ENCODE measurements at regions not wholly inside any gene's neighbourhood (a gene's known extent, or its start where the extent isn't known, plus 50 kb on each side); places are given as distances from the start of the nearest gene placed in this dataset.
A peak's percentile ranks its signal among the peaks of the same experiment; 100 is the strongest.

DNA sequence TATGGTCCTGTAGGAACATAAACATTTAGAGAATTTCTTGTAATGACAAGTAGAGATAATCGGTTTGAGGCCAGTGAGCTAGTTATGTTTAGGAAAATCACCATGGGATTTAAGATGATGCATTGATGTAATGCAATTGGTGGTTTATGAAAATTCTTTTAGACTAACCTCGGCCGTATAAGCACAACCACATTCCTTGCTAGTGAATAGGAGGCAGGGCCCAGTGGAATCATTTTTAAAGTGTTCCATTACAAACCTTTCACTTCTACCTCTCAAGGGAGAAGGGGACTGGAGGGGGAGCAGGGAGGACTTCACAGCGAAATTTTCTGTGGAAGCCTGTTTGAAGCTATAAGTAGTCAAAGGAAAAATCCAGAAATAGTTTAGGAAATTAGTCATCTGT is 71.8 kb upstream of the NFIL3 start:
- Histone ChIP-seq H3K27me3 (ENCODE audit: control insufficient read depth, insufficient read depth, low read length) (no peaks in the 10 kb centered on the region), H3K4me3 (ENCODE audit: low read depth, low read length) (no peak overlapping the region), H3K36me3 (ENCODE audit: control insufficient read depth, insufficient read depth, low read length) (no peaks in the 10 kb centered on the region)
- FAIRE-seq (no peak), DNase-seq (ENCODE audit: low read depth) (peak; percentile 66)
- TF ChIP-seq, protein P1, sequence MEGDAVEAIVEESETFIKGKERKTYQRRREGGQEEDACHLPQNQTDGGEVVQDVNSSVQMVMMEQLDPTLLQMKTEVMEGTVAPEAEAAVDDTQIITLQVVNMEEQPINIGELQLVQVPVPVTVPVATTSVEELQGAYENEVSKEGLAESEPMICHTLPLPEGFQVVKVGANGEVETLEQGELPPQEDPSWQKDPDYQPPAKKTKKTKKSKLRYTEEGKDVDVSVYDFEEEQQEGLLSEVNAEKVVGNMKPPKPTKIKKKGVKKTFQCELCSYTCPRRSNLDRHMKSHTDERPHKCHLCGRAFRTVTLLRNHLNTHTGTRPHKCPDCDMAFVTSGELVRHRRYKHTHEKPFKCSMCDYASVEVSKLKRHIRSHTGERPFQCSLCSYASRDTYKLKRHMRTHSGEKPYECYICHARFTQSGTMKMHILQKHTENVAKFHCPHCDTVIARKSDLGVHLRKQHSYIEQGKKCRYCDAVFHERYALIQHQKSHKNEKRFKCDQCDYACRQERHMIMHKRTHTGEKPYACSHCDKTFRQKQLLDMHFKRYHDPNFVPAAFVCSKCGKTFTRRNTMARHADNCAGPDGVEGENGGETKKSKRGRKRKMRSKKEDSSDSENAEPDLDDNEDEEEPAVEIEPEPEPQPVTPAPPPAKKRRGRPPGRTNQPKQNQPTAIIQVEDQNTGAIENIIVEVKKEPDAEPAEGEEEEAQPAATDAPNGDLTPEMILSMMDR (IDR thresholded peaks at IDR 0.05; ENCODE audit: insufficient read depth, low read length, severe bottlenecking): no peak

DNA sequence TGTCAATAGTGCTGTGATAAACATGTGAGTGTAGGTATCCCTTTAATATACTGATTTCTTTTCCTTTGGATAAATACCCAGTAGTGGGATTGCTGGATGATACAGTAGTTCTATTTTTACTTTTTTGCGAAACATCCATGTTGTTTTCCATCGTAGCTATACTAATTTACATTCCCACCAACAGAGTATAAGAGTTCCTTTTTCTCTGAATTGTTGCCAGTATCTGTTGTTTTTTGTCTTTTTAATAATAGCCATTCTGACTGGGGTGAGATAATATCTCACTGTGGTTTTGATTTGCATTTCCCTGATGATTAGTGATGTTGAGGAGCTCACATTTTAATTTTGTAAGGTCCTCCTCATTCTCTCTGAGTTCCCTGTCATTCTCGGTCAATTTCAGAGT is 71.1 kb upstream of the NFIL3 start:
- TF ChIP-seq, protein P1 (IDR thresholded peaks at IDR 0.05; ENCODE audit: insufficient read depth, low read length, severe bottlenecking): no peak
- FAIRE-seq (no peak), DNase-seq (ENCODE audit: low read depth) (no peak)
- no peaks in the 10 kb centered on the region for H3K36me3 ChIP-seq (ENCODE audit: control insufficient read depth, insufficient read depth, low read length)
- H3K4me3 ChIP-seq (ENCODE audit: low read depth, low read length): no peak overlapping the region
- no peaks in the 10 kb centered on the region for H3K27me3 ChIP-seq (ENCODE audit: control insufficient read depth, insufficient read depth, low read length)

DNA sequence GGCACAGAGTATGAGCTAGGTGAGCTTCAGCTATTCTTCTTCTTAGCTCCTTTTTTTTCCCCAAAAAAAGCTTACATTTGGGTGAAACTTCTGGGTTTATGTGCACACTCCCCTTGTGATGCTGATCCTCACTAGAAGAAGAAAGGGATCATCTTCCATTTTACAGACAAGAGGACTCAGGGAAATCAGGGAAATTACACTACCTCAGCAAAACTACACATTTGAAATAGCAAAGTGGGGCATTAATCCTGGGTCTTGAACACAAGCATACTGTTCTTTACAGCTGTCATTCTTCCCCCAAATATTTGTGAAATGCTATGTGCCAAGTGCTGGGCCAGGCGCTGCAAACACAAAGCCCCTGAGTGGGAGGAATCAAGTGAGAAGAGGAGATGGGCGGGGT is 68.6 kb upstream of the NFIL3 start:
- DNase-seq (ENCODE audit: low read depth) (no peak), FAIRE-seq (no peak)
- H3K27me3 ChIP-seq (ENCODE audit: control insufficient read depth, insufficient read depth, low read length): no peaks in the 10 kb centered on the region
- TF ChIP-seq, protein P1 (IDR thresholded peaks at IDR 0.05; ENCODE audit: insufficient read depth, low read length, severe bottlenecking): no peak
- no peak overlapping the region for H3K4me3 ChIP-seq (ENCODE audit: low read depth, low read length)
- no peaks in the 10 kb centered on the region for H3K36me3 ChIP-seq (ENCODE audit: control insufficient read depth, insufficient read depth, low read length)

DNA sequence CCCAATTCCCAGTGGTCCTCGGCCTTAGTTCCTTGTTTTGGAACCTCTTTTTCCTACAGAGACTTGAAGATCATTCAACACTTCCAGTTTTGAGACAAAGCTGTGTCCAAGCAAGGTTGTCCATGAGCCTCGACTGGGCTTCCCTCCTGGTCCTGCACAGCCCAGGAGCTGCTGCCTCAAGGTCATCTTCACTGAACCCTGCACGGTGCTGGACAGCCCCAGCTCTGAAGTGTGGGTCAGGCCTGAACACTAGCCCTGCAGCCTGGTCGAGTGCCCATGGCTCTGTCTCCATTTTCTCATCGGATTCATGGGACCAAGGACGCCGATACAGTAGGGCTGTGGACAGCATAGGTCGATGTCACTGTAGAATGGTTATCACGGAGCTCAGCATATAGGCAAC is 68.0 kb upstream of the NFIL3 start:
- H3K4me3 ChIP-seq (ENCODE audit: low read depth, low read length): no peak overlapping the region
- no peaks in the 10 kb centered on the region for H3K27me3 ChIP-seq (ENCODE audit: control insufficient read depth, insufficient read depth, low read length)
- no peaks in the 10 kb centered on the region for H3K36me3 ChIP-seq (ENCODE audit: control insufficient read depth, insufficient read depth, low read length)
- DNase-seq (ENCODE audit: low read depth) (no peak), FAIRE-seq (no peak)
- TF ChIP-seq, protein P1 (IDR thresholded peaks at IDR 0.05; ENCODE audit: insufficient read depth, low read length, severe bottlenecking): no peak

DNA sequence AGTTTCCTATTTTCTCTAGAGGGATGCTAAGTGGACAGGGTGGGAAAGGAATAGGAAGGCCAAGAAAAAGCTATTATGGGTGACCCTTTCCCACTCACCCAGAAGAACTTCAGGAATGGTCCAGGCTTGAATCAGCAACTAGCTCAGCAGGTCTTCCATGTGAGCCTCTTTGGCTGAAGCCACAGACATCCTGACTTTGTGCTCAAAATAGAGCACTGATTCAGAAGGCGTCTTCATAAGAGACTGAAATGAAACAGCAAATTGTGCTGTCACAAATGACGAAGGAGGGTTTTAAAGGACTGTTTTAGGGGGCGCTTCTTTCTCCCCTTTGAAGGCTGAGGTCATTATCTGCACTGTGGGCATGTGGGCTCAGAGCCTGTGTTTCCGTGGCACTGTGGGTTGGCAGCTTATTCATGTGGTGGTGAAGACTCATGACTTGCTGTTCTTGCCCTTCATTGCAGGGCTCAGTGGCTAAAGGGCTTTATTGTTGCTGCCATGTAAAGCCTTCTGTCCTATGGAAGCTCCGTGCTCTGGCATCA is 65.8 kb upstream of the NFIL3 start:
- TF ChIP-seq, protein P1 (IDR thresholded peaks at IDR 0.05; ENCODE audit: insufficient read depth, low read length, severe bottlenecking): no peak
- no peaks in the 10 kb centered on the region for H3K36me3 ChIP-seq (ENCODE audit: control insufficient read depth, insufficient read depth, low read length)
- FAIRE-seq (peak; percentile 79), DNase-seq (ENCODE audit: low read depth) (no peak)
- no peaks in the 10 kb centered on the region for H3K27me3 ChIP-seq (ENCODE audit: control insufficient read depth, insufficient read depth, low read length)
- H3K4me3 ChIP-seq (ENCODE audit: low read depth, low read length): no peak overlapping the region

DNA sequence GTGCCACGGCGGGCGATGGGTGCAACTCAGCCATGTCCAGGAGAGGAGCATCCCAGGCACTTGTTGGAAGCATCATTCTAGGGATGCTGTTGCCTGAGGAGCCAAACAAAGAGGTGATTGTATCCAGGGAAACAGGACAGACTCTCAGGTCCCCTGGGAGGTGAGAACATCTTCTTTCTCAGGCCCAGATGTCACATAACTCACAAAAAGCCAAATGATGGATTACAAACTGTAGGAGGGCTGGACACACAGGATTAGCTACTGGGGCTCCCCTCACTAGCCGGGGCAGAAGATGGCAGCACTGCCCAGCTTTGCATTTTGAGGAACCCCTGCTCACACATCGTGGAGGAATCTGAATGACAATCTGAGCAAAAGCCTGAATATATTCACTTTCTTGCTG is 64.7 kb upstream of the NFIL3 start:
- DNase-seq (ENCODE audit: low read depth): no peak
- H3K4me3 ChIP-seq (ENCODE audit: low read depth, low read length): no peak overlapping the region
- H3K27me3 ChIP-seq (ENCODE audit: control insufficient read depth, insufficient read depth, low read length): no peaks in the 10 kb centered on the region
- FAIRE-seq: peak; percentile 93
- TF ChIP-seq, protein P1 (IDR thresholded peaks at IDR 0.05; ENCODE audit: insufficient read depth, low read length, severe bottlenecking): no peak
- H3K36me3 ChIP-seq (ENCODE audit: control insufficient read depth, insufficient read depth, low read length): no peaks in the 10 kb centered on the region
